22Rv1 (cell line): ENCODE measurements at regions not wholly inside any gene's neighbourhood (a gene's known extent, or its start where the extent isn't known, plus 50 kb on each side); places are given as distances from the start of the nearest gene placed in this dataset.

ENCODE experiments used
- ZFX ChIP-seq: fragments of 450-650 bp; IDR thresholded peaks from 2 replicates; pipeline ENCODE4 v1.6.1; 2017; ENCODE audit warnings: antibody characterized with exemption, borderline replicate concordance
- TF ChIP-seq, protein P1 (sequence below): fragments of 450-650 bp; IDR thresholded peaks from 2 replicates; pipeline ENCODE4 v1.5.1; 2017; ENCODE audit warnings: mild to moderate bottlenecking

GRCh38 chr11:98411777-98412176 lies 609.0 kb upstream of the CNTN5 start:
- TF ChIP-seq, protein P1, sequence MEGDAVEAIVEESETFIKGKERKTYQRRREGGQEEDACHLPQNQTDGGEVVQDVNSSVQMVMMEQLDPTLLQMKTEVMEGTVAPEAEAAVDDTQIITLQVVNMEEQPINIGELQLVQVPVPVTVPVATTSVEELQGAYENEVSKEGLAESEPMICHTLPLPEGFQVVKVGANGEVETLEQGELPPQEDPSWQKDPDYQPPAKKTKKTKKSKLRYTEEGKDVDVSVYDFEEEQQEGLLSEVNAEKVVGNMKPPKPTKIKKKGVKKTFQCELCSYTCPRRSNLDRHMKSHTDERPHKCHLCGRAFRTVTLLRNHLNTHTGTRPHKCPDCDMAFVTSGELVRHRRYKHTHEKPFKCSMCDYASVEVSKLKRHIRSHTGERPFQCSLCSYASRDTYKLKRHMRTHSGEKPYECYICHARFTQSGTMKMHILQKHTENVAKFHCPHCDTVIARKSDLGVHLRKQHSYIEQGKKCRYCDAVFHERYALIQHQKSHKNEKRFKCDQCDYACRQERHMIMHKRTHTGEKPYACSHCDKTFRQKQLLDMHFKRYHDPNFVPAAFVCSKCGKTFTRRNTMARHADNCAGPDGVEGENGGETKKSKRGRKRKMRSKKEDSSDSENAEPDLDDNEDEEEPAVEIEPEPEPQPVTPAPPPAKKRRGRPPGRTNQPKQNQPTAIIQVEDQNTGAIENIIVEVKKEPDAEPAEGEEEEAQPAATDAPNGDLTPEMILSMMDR = no peak
- no peak for TF ChIP-seq ZFX
